BLaER1 (cell line): ENCODE measurements at regions not wholly inside any gene's neighbourhood (a gene's known extent, or its start where the extent isn't known, plus 50 kb on each side); places are given as distances from the start of the nearest gene placed in this dataset.

Source experiments
- H3K27ac ChIP-seq: shearing (Covaris generic); formaldehyde crosslinking; 2 replicates; pipeline ENCODE4 v1.8.1; 2022
- H3K27me3 ChIP-seq: shearing (Covaris generic); formaldehyde crosslinking; 2 replicates; pipeline ENCODE4 v1.8.1; 2022
- H3K36me3 ChIP-seq: shearing (Covaris generic); formaldehyde crosslinking; 2 replicates; pipeline ENCODE4 v1.8.1; 2022
- H3K4me1 ChIP-seq: shearing (Covaris generic); formaldehyde crosslinking; 2 replicates; pipeline ENCODE4 v1.8.1; 2022
- H3K4me2 ChIP-seq: shearing (Covaris generic); formaldehyde crosslinking; 2 replicates; pipeline ENCODE4 v1.8.1; 2022
- H3K4me3 ChIP-seq: shearing (Covaris generic); formaldehyde crosslinking; 2 replicates; pipeline ENCODE4 v1.8.1; 2022
- H3K9ac ChIP-seq: shearing (Covaris generic); formaldehyde crosslinking; 2 replicates; pipeline ENCODE4 v1.8.1; 2022
- H3K9me3 ChIP-seq: shearing (Covaris generic); formaldehyde crosslinking; 2 replicates; pipeline ENCODE4 v1.8.1; 2022
- H4K20me1 ChIP-seq: shearing (Covaris generic); formaldehyde crosslinking; 2 replicates; pipeline ENCODE4 v1.8.1; 2022
- Cebpa-rat ChIP-seq: shearing (Covaris generic); IDR thresholded peaks from 2 replicates; pipeline ENCODE4 v1.8.1; 2022

GRCh38 chr1:213549982-213550381, 437.8 kb upstream of the PROX1 start:
- no peak for TF ChIP-seq Cebpa-rat
- H3K9me3 ChIP-seq: no peaks in the 10 kb centered on the region
- no peak overlapping the region for H3K4me2 ChIP-seq
- H3K36me3 ChIP-seq: no peaks in the 10 kb centered on the region
- no peak overlapping the region for H3K4me3 ChIP-seq
- no peaks in the 10 kb centered on the region for H3K4me1 ChIP-seq
- no peaks in the 10 kb centered on the region for H4K20me1 ChIP-seq
- H3K27ac ChIP-seq: no peak overlapping the region
- no peak overlapping the region for H3K9ac ChIP-seq
- no peaks in the 10 kb centered on the region for H3K27me3 ChIP-seq

- H4K20me1 ChIP-seq: no peaks in the 10 kb centered on the region
- H3K27me3 ChIP-seq: no peaks in the 10 kb centered on the region
- no peaks in the 10 kb centered on the region for H3K36me3 ChIP-seq
- no peak overlapping the region for H3K9ac ChIP-seq
- no peak for TF ChIP-seq Cebpa-rat
- H3K4me3 ChIP-seq: no peak overlapping the region
- H3K27ac ChIP-seq: no peak overlapping the region
- no peaks in the 10 kb centered on the region for H3K9me3 ChIP-seq
- no peaks in the 10 kb centered on the region for H3K4me1 ChIP-seq
- no peak overlapping the region for H3K4me2 ChIP-seq
Observed at GRCh38 chr1:213550804-213551203, 437.0 kb upstream of the PROX1 start.

GRCh38 chr1:213552045-213552444, 435.7 kb upstream of the PROX1 start:
- Histone ChIP-seq H3K27me3 (no peaks in the 10 kb centered on the region), H3K9me3 (no peaks in the 10 kb centered on the region), H3K36me3 (no peaks in the 10 kb centered on the region), H3K27ac (no peak overlapping the region), H3K9ac (no peak overlapping the region), H3K4me1 (no peaks in the 10 kb centered on the region), H3K4me2 (no peak overlapping the region), H3K4me3 (no peak overlapping the region), H4K20me1 (no peaks in the 10 kb centered on the region)
- TF ChIP-seq Cebpa-rat: no peak

DNA sequence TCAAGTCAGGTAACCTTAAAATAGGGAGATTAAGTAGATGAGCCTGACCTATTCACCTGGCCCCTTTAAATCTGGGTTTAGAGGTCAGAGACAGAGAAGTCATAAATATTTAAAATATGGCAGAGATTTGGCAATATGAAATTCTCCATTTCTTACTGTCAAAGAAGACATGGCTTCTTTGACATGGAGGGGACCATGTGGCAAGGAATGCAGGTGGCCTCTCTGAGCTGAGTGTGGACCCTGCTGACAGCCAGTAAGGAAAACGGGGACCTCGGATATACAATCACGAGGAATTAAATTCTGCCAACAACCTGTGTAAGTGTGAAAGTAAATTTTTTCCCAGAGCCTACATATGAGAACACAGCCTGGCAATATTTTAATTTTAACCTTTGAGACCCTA, 427.5 kb upstream of the PROX1 start:
- TF ChIP-seq Cebpa-rat: no peak
- Histone ChIP-seq H3K4me1 (no peaks in the 10 kb centered on the region), H3K36me3 (no peaks in the 10 kb centered on the region), H3K4me2 (no peak overlapping the region), H3K27me3 (no peaks in the 10 kb centered on the region), H3K9ac (no peak overlapping the region), H3K4me3 (no peak overlapping the region), H3K27ac (no peak overlapping the region), H3K9me3 (peaks cover 13% of the 10 kb centered on the region), H4K20me1 (no peaks in the 10 kb centered on the region)

GRCh38 chr1:213561870-213562269, 425.9 kb upstream of the PROX1 start:
- Histone ChIP-seq H3K27ac (no peak overlapping the region), H3K36me3 (no peaks in the 10 kb centered on the region), H3K27me3 (no peaks in the 10 kb centered on the region), H3K4me2 (no peak overlapping the region), H3K4me3 (no peak overlapping the region), H4K20me1 (no peaks in the 10 kb centered on the region), H3K9me3 (peaks cover 17% of the 10 kb centered on the region), H3K4me1 (no peaks in the 10 kb centered on the region), H3K9ac (no peak overlapping the region)
- TF ChIP-seq Cebpa-rat: no peak

GRCh38 chr1:213564215-213564659, 423.5 kb upstream of the PROX1 start:
- no peak for TF ChIP-seq Cebpa-rat

GRCh38 chr1:213568929-213569815, 418.6 kb upstream of the PROX1 start:
- Histone ChIP-seq H3K4me2 (no peak overlapping the region), H3K4me3 (no peak overlapping the region), H3K4me1 (no peaks in the 10 kb centered on the region), H4K20me1 (no peaks in the 10 kb centered on the region), H3K9ac (no peak overlapping the region), H3K9me3 (peaks cover 10% of the 10 kb centered on the region), H3K27me3 (no peaks in the 10 kb centered on the region), H3K27ac (no peak overlapping the region), H3K36me3 (no peaks in the 10 kb centered on the region)
- TF ChIP-seq Cebpa-rat: no peak

More at GRCh38 chr1:213564215-213564659, 423.5 kb upstream of the PROX1 start:
- Histone ChIP-seq H3K36me3 (no peaks in the 10 kb centered on the region), H3K4me2 (no peak overlapping the region), H3K4me1 (no peaks in the 10 kb centered on the region), H3K27ac (no peak overlapping the region), H3K27me3 (no peaks in the 10 kb centered on the region), H4K20me1 (no peaks in the 10 kb centered on the region), H3K9ac (no peak overlapping the region), H3K4me3 (no peak overlapping the region), H3K9me3 (peaks cover 17% of the 10 kb centered on the region)

- Histone ChIP-seq H3K36me3 (no peaks in the 10 kb centered on the region), H4K20me1 (no peaks in the 10 kb centered on the region), H3K4me2 (no peak overlapping the region), H3K4me1 (no peaks in the 10 kb centered on the region), H3K9me3 (peaks cover 5% of the 10 kb centered on the region), H3K4me3 (no peak overlapping the region), H3K27me3 (no peaks in the 10 kb centered on the region), H3K9ac (no peak overlapping the region), H3K27ac (no peak overlapping the region)
- TF ChIP-seq Cebpa-rat: no peak
Observed at GRCh38 chr1:213569816-213570150, 418.0 kb upstream of the PROX1 start.

- Histone ChIP-seq H3K27ac (no peak overlapping the region), H3K36me3 (no peaks in the 10 kb centered on the region), H3K9me3 (peaks cover 5% of the 10 kb centered on the region), H3K4me2 (no peak overlapping the region), H3K27me3 (no peaks in the 10 kb centered on the region), H3K9ac (no peak overlapping the region), H3K4me1 (no peaks in the 10 kb centered on the region), H3K4me3 (no peak overlapping the region), H4K20me1 (no peaks in the 10 kb centered on the region)
- TF ChIP-seq Cebpa-rat: no peak
Observed at GRCh38 chr1:213570487-213570886, 417.3 kb upstream of the PROX1 start.

DNA sequence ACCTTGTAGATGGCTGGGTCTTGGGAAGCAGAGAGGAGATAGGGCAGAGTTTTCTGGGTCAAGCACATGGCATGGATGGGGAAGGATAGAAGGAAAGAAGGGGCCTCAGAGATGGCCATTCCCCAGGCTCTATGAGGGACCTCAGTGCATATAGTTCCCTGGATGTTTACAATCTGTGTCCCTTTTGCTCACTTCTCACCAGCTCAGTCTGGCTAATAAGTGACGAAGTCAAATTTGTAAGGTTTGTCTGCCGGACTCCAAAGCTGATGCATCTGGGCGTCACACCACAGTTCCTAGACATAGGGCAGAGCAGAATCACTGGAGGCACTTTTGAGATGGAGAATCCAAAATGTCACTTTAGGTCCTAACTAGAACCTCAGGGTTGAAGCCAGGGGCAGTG, 416.4 kb upstream of the PROX1 start:
- Histone ChIP-seq H3K4me3 (no peak overlapping the region), H3K36me3 (no peaks in the 10 kb centered on the region), H3K9ac (no peak overlapping the region), H3K9me3 (peaks cover 1% of the 10 kb centered on the region), H3K27ac (no peak overlapping the region), H3K4me1 (no peaks in the 10 kb centered on the region), H3K27me3 (no peaks in the 10 kb centered on the region), H4K20me1 (no peaks in the 10 kb centered on the region), H3K4me2 (no peak overlapping the region)
- no peak for TF ChIP-seq Cebpa-rat
